WERI-Rb-1 (cell line): ENCODE measurements at regions not wholly inside any gene's neighbourhood (a gene's known extent, or its start where the extent isn't known, plus 50 kb on each side); places are given as distances from the start of the nearest gene placed in this dataset.

Experiments used
- DNase-seq: peaks from one replicate; pipeline ENCODE4 v3.0.0-alpha.2; 2020
- H3K27ac ChIP-seq: fragments of 250-450 bp; sonication (Bioruptor Pico); 2 replicates; pipeline ENCODE4 v1.5.1; 2020; ENCODE audit warnings: mild to moderate bottlenecking, moderate library complexity
- H3K27me3 ChIP-seq: fragments of 250-450 bp; sonication (Bioruptor Pico); 2 replicates; pipeline ENCODE4 v1.5.1; 2021; ENCODE audit warnings: mild to moderate bottlenecking, low read depth, moderate library complexity; ENCODE audit not compliant: insufficient read depth, severe bottlenecking
- H3K36me3 ChIP-seq: fragments of 250-450 bp; sonication (Bioruptor Pico); 2 replicates; pipeline ENCODE4 v1.5.1; 2020; ENCODE audit warnings: mild to moderate bottlenecking, moderate library complexity
- H3K4me3 ChIP-seq: 2 replicates; pipeline ENCODE4 v1.5.1; 2011; ENCODE audit warnings: low read depth, mild to moderate bottlenecking, control low read depth, low read length
- H3K9me3 ChIP-seq: fragments of 250-450 bp; sonication (Bioruptor Pico); 2 replicates; pipeline ENCODE4 v1.5.1; 2021; ENCODE audit warnings: mild to moderate bottlenecking, moderate library complexity; ENCODE audit not compliant: severe bottlenecking
- TF ChIP-seq, protein P1 (sequence below): IDR thresholded peaks from 2 replicates; pipeline ENCODE4 v1.5.1; 2011; ENCODE audit warnings: low read depth, mild to moderate bottlenecking, control low read depth, inconsistent platforms, low read length

DNA sequence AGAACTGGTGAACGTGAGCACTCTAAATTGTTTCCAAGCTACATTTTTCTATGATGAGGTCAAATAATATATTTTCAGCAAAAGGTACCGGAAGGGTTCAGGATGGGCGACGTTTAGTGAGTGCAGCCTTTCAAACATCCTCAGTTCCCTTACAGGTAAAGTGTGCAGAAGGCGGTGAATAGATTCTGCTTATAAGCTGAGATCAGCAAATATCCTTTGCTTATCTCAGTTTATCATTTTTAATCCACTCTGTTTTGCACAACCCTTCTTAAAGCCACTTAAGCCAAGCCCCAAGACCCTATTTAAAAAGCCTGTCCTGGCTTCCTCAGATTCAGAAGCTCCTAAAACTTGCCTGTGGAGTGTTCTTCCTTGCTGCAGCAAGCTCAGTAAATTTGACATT, 103.1 kb upstream of the DGKB start:
- no peaks in the 10 kb centered on the region for H3K27me3 ChIP-seq
- no peaks in the 10 kb centered on the region for H3K36me3 ChIP-seq
- H3K9me3 ChIP-seq: no peaks in the 10 kb centered on the region
- no peak overlapping the region for H3K27ac ChIP-seq
- no peak overlapping the region for H3K4me3 ChIP-seq
- TF ChIP-seq, protein P1, sequence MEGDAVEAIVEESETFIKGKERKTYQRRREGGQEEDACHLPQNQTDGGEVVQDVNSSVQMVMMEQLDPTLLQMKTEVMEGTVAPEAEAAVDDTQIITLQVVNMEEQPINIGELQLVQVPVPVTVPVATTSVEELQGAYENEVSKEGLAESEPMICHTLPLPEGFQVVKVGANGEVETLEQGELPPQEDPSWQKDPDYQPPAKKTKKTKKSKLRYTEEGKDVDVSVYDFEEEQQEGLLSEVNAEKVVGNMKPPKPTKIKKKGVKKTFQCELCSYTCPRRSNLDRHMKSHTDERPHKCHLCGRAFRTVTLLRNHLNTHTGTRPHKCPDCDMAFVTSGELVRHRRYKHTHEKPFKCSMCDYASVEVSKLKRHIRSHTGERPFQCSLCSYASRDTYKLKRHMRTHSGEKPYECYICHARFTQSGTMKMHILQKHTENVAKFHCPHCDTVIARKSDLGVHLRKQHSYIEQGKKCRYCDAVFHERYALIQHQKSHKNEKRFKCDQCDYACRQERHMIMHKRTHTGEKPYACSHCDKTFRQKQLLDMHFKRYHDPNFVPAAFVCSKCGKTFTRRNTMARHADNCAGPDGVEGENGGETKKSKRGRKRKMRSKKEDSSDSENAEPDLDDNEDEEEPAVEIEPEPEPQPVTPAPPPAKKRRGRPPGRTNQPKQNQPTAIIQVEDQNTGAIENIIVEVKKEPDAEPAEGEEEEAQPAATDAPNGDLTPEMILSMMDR: no peak
- DNase-seq: no peak

DNA sequence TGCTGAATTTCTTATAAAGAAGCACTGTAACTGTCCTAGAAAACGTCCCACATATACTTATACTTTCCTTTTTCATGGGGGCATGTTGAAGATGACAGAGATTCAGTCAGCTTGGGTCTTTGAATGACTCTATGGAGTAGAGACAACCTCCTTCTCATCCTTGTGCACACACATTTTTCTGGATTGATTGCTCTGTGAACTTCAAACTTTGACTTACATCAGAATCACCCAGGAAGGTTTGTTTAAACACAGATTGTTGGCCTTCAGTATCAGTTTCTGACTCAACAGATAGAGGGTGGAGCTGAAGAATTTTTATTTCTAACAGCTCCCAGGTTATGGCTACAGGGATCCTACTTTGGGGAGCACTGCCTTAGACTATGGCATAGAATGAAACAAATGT, 97.6 kb upstream of the DGKB start:
- Histone ChIP-seq H3K9me3 (no peaks in the 10 kb centered on the region), H3K36me3 (no peaks in the 10 kb centered on the region), H3K27ac (no peak overlapping the region), H3K27me3 (no peaks in the 10 kb centered on the region), H3K4me3 (no peak overlapping the region)
- DNase-seq: no peak
- TF ChIP-seq, protein P1: no peak

DNA sequence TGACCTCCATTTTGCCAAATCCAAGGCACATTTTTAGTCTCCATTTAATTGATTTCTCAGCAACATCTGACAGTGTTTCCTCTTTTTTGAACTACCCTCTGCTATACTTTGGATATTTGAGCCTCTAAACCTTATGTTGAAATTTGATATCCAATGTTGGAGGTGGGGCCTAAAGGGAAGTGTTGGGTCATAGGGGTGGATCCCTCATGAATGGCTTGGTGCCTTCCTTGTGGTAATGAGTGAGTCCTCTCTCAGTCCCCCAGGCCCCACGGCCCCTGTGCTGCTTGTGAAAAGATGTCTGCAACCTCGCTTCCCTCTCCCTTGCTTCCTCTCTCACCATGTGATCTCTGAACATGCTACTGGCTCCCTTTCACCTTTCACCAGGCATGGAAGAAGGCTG, 96.8 kb upstream of the DGKB start:
- no peaks in the 10 kb centered on the region for H3K27me3 ChIP-seq
- no peak for DNase-seq
- H3K4me3 ChIP-seq: no peak overlapping the region
- no peaks in the 10 kb centered on the region for H3K36me3 ChIP-seq
- TF ChIP-seq, protein P1: no peak
- H3K27ac ChIP-seq: no peak overlapping the region
- no peaks in the 10 kb centered on the region for H3K9me3 ChIP-seq

DNA sequence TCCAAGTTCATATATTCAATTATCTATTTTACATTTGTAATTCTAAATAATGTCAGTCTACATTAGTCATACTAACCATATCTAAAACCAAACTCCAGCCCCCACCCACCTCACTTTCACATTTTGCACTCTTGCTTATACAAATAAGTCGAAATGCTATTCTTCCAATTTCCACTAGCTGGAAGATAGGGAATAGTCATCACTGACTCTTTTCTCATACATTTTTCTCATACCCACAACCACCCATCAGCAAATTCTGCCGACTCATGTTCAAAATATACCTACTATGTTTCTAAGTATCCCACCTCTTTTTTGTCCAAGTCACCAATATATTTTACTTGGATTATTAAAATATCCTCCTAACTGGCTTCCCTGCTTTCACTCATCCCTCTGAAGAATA, 93.2 kb upstream of the DGKB start:
- TF ChIP-seq, protein P1: no peak
- Histone ChIP-seq H3K4me3 (no peak overlapping the region), H3K9me3 (no peaks in the 10 kb centered on the region), H3K27ac (no peak overlapping the region), H3K36me3 (no peaks in the 10 kb centered on the region), H3K27me3 (no peaks in the 10 kb centered on the region)
- DNase-seq: no peak

DNA sequence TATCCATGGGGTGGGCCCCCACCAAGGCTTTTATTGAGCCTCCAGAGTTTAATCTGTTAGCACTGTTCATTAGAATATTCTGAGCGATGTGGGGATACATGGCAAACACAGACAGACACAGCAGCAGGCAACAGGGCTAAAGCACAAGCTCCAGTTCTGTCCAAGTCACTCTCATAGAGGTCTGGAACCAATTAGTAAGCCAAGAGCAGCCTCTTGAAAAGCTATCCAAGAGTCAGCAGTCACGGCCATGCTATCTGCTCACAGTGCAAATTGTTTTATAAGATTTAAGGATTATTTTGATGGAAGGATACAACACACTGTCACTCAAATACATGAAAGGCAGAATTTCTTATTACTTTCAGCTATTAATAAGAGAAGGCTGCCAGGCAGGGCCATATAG, 86.4 kb upstream of the DGKB start:
- no peaks in the 10 kb centered on the region for H3K27me3 ChIP-seq
- no peaks in the 10 kb centered on the region for H3K9me3 ChIP-seq
- no peaks in the 10 kb centered on the region for H3K36me3 ChIP-seq
- TF ChIP-seq, protein P1: no peak
- no peak for DNase-seq
- H3K4me3 ChIP-seq: no peak overlapping the region
- H3K27ac ChIP-seq: no peak overlapping the region

DNA sequence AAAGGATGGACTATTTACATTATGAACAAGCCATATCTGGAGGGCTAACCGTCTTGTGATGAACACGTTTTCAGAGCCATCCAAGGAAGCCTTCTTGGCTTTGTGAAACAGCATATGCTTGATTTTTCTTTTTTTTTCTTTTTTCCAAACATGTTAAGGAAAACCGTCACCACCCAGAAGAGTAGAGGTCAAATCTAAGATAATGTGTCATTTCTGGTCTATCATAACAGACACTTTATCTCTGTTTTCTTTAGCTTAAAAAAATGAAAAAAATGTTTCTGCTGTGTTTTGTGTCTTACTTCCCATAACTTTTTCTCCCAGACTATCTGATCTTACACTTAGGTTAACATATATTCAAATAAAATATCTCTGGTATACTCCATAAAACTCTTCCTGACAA, 76.1 kb upstream of the DGKB start:
- H3K9me3 ChIP-seq: no peaks in the 10 kb centered on the region
- no peaks in the 10 kb centered on the region for H3K36me3 ChIP-seq
- TF ChIP-seq, protein P1: no peak
- DNase-seq: no peak
- H3K27me3 ChIP-seq: no peaks in the 10 kb centered on the region
- no peak overlapping the region for H3K27ac ChIP-seq
- no peak overlapping the region for H3K4me3 ChIP-seq
